CD4-positive, alpha-beta T cell (primary cell): ENCODE measurements at regions not wholly inside any gene's neighbourhood (a gene's known extent, or its start where the extent isn't known, plus 50 kb on each side); places are given as distances from the start of the nearest gene placed in this dataset.

Experiments used
- ATAC-seq: fragments of 200-7000 bp; cut with Tn5 transposase; one replicate; pipeline ENCODE4 v1.10.0; 2022; ENCODE audit warnings: mild to moderate bottlenecking; ENCODE audit not compliant: poor library complexity
- CTCF ChIA-PET: fragments of 350-600 bp; sonication (Branson Sonifier 250); formaldehyde crosslinking; loops from one replicate; lab custom pipeline; 2021; ENCODE audit warnings: antibody characterized with exemption, inconsistent platforms; lab: Charles Lee
- POLR2A ChIA-PET: fragments of 350-600 bp; sonication (Branson Sonifier 250); formaldehyde crosslinking; loops from one replicate; lab custom pipeline; 2021; ENCODE audit warnings: antibody characterized with exemption, inconsistent platforms; lab: Charles Lee
- DNase-seq, 14 experiments: peaks; one replicate each; pipeline ENCODE4 v3.0.0-alpha.2; 2013 to 2020; ENCODE audit warnings: mixed read lengths in 2 of 14
- H3K27ac ChIP-seq, 2 donors: one replicate each; pipeline versions ENCODE4 v1.5.1 to v1.7.0; 2013; ENCODE audit warnings: low read length in 2 of 2, low read depth in 1 of 2, mild to moderate bottlenecking in 1 of 2
- H3K27me3 ChIP-seq, 2 experiments: 1 replicate in 1 of 2; 2 replicates in 1 of 2; pipeline versions ENCODE4 v1.6.1 to v1.7.0; 2013; ENCODE audit warnings: low read length in 2 of 2, control low read depth in 1 of 2, mild to moderate bottlenecking in 1 of 2, moderate library complexity in 1 of 2; ENCODE audit not compliant: insufficient read depth in 2 of 2, control insufficient read depth in 1 of 2
- H3K36me3 ChIP-seq: one replicate; pipeline ENCODE4 v1.6.1; 2013; ENCODE audit warnings: low read length, control low read depth; ENCODE audit not compliant: insufficient read depth
- H3K4me1 ChIP-seq: one replicate; pipeline ENCODE4 v1.6.1; 2013; ENCODE audit warnings: low read length, control low read depth; ENCODE audit not compliant: insufficient read depth
- H3K4me3 ChIP-seq: one replicate; pipeline ENCODE4 v1.5.1; 2013; ENCODE audit warnings: mild to moderate bottlenecking, low read length, moderate library complexity
- H3K9me3 ChIP-seq, 2 experiments: 1 replicate in 1 of 2; 2 replicates in 1 of 2; pipeline versions ENCODE4 v1.6.1 to v1.7.0; 2013; ENCODE audit warnings: low read length in 2 of 2, mild to moderate bottlenecking in 2 of 2, control low read depth in 1 of 2, moderate library complexity in 1 of 2; ENCODE audit not compliant: control insufficient read depth in 1 of 2, insufficient read depth in 1 of 2
- H3K27ac Mint-ChIP-seq: one replicate; pipeline ENCODE4 v1.8.0; 2020; ENCODE audit warnings: mixed read lengths
- H3K27me3 Mint-ChIP-seq: one replicate; pipeline ENCODE4 v1.8.0; 2021; ENCODE audit warnings: mixed read lengths
- H3K36me3 Mint-ChIP-seq: one replicate; pipeline ENCODE4 v1.8.0; 2021; ENCODE audit warnings: low read depth, mixed read lengths
- H3K4me1 Mint-ChIP-seq: one replicate; pipeline ENCODE4 v1.8.0; 2021; ENCODE audit warnings: low read depth, mixed read lengths
- H3K4me3 Mint-ChIP-seq: one replicate; pipeline ENCODE4 v1.8.0; 2020; ENCODE audit warnings: mild to moderate bottlenecking, mixed read lengths
- H3K9me3 Mint-ChIP-seq: one replicate; pipeline ENCODE4 v1.8.0; 2020; ENCODE audit warnings: mixed read lengths
- CTCF ChIP-seq: fragments of 200-600 bp; IDR thresholded peaks from one replicate; pipeline ENCODE4 v1.8.0; 2022; ENCODE audit warnings: antibody characterized with exemption, mild to moderate bottlenecking
- intact Hi-C, 2 experiments: fragments of 100-400 bp; cut with DNase I in 1 of 2; cut with micrococcal nuclease in 1 of 2; formaldehyde crosslinking; loops; one replicate each; pipeline versions ENCODE4 v1.15.1 to v1.9.0; 2023 to 2025; cut with DNase I, micrococcal nuclease

GRCh38 chr2:139365189-139365588 is 585.0 kb upstream of the NXPH2 start:
- no peak overlapping the region for H3K27ac ChIP-seq

GRCh38 chr2:139360654-139361053 is 580.5 kb upstream of the NXPH2 start:
- TF ChIP-seq CTCF, result no peak
- CTCF ChIA-PET, result no interaction called here
- DNase-seq (no peak), ATAC-seq (no peak)
- Mint-ChIP-seq H3K4me1 (no peaks in the 10 kb centered on the region), H3K27me3 (no peaks in the 10 kb centered on the region), H3K9me3 (peaks cover 7% of the 10 kb centered on the region), H3K36me3 (no peaks in the 10 kb centered on the region), H3K27ac (no peak overlapping the region), H3K4me3 (no peak overlapping the region)
- no peak overlapping the region for H3K27ac ChIP-seq
- intact Hi-C loops, result no loop called here
- no peaks in the 10 kb centered on the region for H3K36me3 ChIP-seq
- H3K27me3 ChIP-seq, result no peaks in the 10 kb centered on the region
- no peaks in the 10 kb centered on the region for H3K4me1 ChIP-seq
- H3K4me3 ChIP-seq, result no peak overlapping the region
- POLR2A ChIA-PET, result no interaction called here
- H3K9me3 ChIP-seq, result peaks cover 0 to under 1% of the 10 kb centered on the region in 2 experiments

More at GRCh38 chr2:139365189-139365588, 585.0 kb upstream of the NXPH2 start:
- Histone ChIP-seq H3K4me3 (no peak overlapping the region), H3K27me3 (no peaks in the 10 kb centered on the region), H3K36me3 (no peaks in the 10 kb centered on the region), H3K4me1 (no peaks in the 10 kb centered on the region), H3K9me3 (peaks cover 0 to 3% of the 10 kb centered on the region in 2 experiments)
- ATAC-seq (no peak), DNase-seq (no peak)
- H3K36me3 Mint-ChIP-seq, result no peaks in the 10 kb centered on the region
- ChIA-PET CTCF (no interaction called here), POLR2A (no interaction called here)
- H3K4me3 Mint-ChIP-seq, result no peak overlapping the region
- TF ChIP-seq CTCF, result no peak
- intact Hi-C loops, result no loop called here
- H3K9me3 Mint-ChIP-seq, result peaks cover 14% of the 10 kb centered on the region
- no peaks in the 10 kb centered on the region for H3K4me1 Mint-ChIP-seq
- H3K27ac Mint-ChIP-seq, result no peak overlapping the region
- no peaks in the 10 kb centered on the region for H3K27me3 Mint-ChIP-seq

GRCh38 chr2:139359818-139360217 is 579.6 kb upstream of the NXPH2 start:
- H3K4me1 Mint-ChIP-seq, result no peaks in the 10 kb centered on the region
- intact Hi-C loops, result no loop called here
- Histone ChIP-seq H3K4me1 (no peaks in the 10 kb centered on the region), H3K27ac (no peak overlapping the region), H3K9me3 (no peaks in the 10 kb centered on the region), H3K27me3 (no peaks in the 10 kb centered on the region), H3K36me3 (no peaks in the 10 kb centered on the region), H3K4me3 (no peak overlapping the region)
- H3K27me3 Mint-ChIP-seq, result no peaks in the 10 kb centered on the region
- H3K36me3 Mint-ChIP-seq, result no peaks in the 10 kb centered on the region
- ATAC-seq, result no peak
- peaks cover 7% of the 10 kb centered on the region for H3K9me3 Mint-ChIP-seq
- no peak for TF ChIP-seq CTCF
- no peak for DNase-seq
- H3K4me3 Mint-ChIP-seq, result no peak overlapping the region
- ChIA-PET POLR2A (no interaction called here), CTCF (no interaction called here)
- no peak overlapping the region for H3K27ac Mint-ChIP-seq
